Osteocyte (in vitro differentiated cells): ENCODE measurements at regions not wholly inside any gene's neighbourhood (a gene's known extent, or its start where the extent isn't known, plus 50 kb on each side); places are given as distances from the start of the nearest gene placed in this dataset.

ENCODE experiments used
- DNase-seq: peaks from one replicate; pipeline ENCODE4 v3.0.0; 2021; ENCODE audit warnings: mixed read lengths; ENCODE audit not compliant: unreplicated experiment; ENCODE audit errors: extremely low spot score
- H3K27ac Mint-ChIP-seq: one replicate; pipeline ENCODE4 v1.8.0; 2021; ENCODE audit warnings: mild to moderate bottlenecking, mixed read lengths; ENCODE audit not compliant: unreplicated experiment
- H3K27me3 Mint-ChIP-seq: one replicate; pipeline ENCODE4 v1.8.0; 2021; ENCODE audit warnings: mixed read lengths; ENCODE audit not compliant: unreplicated experiment
- H3K36me3 Mint-ChIP-seq: one replicate; pipeline ENCODE4 v1.8.0; 2021; ENCODE audit warnings: mixed read lengths; ENCODE audit not compliant: unreplicated experiment
- H3K4me1 Mint-ChIP-seq: one replicate; pipeline ENCODE4 v1.8.0; 2021; ENCODE audit warnings: mixed read lengths; ENCODE audit not compliant: unreplicated experiment
- H3K4me3 Mint-ChIP-seq: one replicate; pipeline ENCODE4 v1.8.0; 2021; ENCODE audit warnings: mild to moderate bottlenecking, moderate library complexity, mixed read lengths; ENCODE audit not compliant: unreplicated experiment
- H3K9me3 Mint-ChIP-seq: one replicate; pipeline ENCODE4 v1.8.0; 2021; ENCODE audit warnings: mixed read lengths; ENCODE audit not compliant: unreplicated experiment
- TF ChIP-seq, protein P1 (sequence below): fragments of 200-600 bp; sonication (generic); IDR thresholded peaks from 2 replicates; pipeline ENCODE4 v1.5.0; 2021; ENCODE audit warnings: antibody characterized with exemption, mild to moderate bottlenecking, moderate library complexity

DNA sequence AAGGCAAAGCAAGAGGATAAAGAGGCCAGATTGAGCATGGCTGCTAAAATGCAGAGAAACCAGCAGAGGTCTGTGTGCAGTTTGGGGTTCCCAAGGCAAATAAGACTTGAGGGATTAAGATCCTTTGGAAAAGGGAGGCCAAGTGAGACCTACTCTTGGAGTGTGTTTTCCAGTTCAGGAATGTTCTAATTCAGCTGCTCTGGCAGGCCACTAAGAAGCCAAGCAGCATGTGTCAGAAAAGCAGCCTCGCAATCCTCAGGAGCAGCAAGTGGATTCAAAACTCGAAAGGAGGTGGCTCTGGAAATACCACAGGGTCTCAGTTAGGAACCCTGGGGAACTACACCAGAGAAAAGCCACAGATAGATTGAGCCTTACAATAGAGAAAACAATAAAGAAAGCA, 569.2 kb downstream of the METTL4 start:
- no peak for DNase-seq
- no peaks in the 10 kb centered on the region for H3K27me3 Mint-ChIP-seq
- no peaks in the 10 kb centered on the region for H3K36me3 Mint-ChIP-seq
- no peak overlapping the region for H3K4me3 Mint-ChIP-seq
- H3K27ac Mint-ChIP-seq: no peak overlapping the region
- H3K4me1 Mint-ChIP-seq: no peaks in the 10 kb centered on the region
- TF ChIP-seq, protein P1, sequence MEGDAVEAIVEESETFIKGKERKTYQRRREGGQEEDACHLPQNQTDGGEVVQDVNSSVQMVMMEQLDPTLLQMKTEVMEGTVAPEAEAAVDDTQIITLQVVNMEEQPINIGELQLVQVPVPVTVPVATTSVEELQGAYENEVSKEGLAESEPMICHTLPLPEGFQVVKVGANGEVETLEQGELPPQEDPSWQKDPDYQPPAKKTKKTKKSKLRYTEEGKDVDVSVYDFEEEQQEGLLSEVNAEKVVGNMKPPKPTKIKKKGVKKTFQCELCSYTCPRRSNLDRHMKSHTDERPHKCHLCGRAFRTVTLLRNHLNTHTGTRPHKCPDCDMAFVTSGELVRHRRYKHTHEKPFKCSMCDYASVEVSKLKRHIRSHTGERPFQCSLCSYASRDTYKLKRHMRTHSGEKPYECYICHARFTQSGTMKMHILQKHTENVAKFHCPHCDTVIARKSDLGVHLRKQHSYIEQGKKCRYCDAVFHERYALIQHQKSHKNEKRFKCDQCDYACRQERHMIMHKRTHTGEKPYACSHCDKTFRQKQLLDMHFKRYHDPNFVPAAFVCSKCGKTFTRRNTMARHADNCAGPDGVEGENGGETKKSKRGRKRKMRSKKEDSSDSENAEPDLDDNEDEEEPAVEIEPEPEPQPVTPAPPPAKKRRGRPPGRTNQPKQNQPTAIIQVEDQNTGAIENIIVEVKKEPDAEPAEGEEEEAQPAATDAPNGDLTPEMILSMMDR: no peak
- H3K9me3 Mint-ChIP-seq: no peaks in the 10 kb centered on the region

DNA sequence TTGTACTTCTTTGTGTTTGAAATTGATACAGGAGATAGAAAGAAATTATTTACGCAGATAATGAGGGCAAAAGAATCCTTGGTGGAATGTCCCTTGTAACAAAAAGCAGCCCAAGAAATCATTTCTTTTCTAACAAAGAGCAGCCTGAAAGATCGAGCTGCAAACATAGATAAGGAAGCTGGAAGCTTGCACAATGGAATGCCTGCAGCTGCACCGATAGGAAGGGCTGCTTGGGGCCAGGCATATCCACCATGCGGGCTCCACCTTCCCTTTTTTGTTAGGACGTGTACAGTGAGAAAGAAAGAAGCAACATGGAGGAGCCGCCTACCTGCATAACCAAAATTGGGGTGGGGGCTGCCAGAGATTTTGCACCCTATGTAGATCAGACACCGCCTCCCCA, 568.7 kb downstream of the METTL4 start:
- Mint-ChIP-seq H3K4me3 (no peak overlapping the region), H3K4me1 (no peaks in the 10 kb centered on the region), H3K27ac (no peak overlapping the region), H3K36me3 (no peaks in the 10 kb centered on the region), H3K27me3 (no peaks in the 10 kb centered on the region), H3K9me3 (no peaks in the 10 kb centered on the region)
- no peak for DNase-seq
- TF ChIP-seq, protein P1: no peak

DNA sequence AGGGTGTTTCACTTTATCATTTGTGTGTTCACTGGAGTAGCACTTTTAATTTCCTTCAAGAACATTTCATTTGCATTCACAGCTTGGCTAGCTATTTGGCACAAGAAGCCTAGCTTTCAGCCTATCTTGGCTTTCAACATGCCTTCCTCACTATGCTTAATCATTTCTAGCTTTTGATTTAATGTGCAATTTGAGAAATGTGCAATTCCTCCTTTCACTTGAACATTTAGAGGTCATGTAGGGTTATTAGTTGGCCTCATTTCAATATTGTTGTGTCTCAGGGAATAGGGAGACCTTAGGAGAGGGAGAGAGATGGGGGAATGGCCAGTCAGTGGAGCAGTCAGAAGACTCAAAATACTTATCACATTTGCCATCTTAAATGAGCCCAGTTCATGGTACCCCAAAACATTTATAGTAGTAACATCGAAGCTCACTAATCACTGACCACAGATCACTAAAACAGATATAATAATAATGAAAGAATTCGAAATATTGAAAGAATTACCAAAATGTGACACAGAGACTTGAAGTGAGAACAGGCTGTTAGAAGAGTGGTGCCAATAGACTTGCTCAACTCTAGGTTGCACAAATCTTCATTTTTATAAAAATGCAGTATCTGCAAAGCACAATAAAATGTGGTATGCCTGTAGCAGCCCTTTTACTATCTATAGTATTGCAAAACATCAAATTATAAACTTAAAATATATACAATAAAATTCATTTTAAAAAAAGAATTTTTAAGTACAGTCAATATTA, 561.2 kb downstream of the METTL4 start:
- Mint-ChIP-seq H3K9me3 (no peaks in the 10 kb centered on the region), H3K4me1 (no peaks in the 10 kb centered on the region), H3K27me3 (peaks cover 2% of the 10 kb centered on the region), H3K4me3 (no peak overlapping the region), H3K36me3 (no peaks in the 10 kb centered on the region), H3K27ac (no peak overlapping the region)
- TF ChIP-seq, protein P1: no peak
- DNase-seq: no peak

DNA sequence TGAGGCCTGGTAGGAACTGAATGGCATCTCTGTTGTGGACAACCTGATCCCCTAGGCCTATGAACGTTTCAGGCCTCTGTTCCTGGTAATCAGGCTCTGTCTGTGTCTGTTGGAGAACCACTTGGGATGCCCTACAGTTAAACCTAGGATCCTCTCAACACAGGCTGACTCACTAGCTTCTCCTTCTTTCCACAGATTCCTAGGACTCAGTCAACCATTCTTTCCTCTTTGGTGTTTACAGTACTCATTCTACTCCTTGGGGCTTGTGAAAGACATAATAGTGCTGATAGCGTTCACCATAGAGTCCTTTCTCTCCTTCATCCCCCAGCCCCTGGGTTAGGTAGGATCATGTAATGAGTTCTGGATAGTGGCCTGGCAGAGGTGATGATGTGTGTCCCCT, 544.3 kb downstream of the METTL4 start:
- Mint-ChIP-seq H3K4me1 (no peaks in the 10 kb centered on the region), H3K4me3 (no peak overlapping the region), H3K36me3 (no peaks in the 10 kb centered on the region), H3K9me3 (no peaks in the 10 kb centered on the region), H3K27ac (no peak overlapping the region), H3K27me3 (peaks cover 2% of the 10 kb centered on the region)
- TF ChIP-seq, protein P1: no peak
- no peak for DNase-seq

DNA sequence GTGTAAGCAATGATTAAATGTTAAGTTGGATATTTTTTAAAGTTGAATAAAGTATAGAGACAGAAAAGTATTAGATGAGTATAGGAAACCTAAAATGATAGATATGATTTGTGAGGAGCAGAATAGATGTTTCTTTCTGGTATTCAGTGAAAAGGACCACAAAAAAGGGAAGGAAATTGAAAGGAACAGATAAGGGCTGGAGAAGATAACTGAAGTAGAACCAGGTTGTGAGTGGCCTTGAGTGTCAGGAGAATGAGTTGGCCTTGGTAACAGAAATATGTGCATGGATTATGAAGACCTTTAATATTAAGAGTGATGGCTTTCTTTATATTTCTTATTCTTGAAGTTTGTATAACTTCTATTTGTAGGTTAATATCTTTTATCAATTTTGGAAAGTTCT, 543.5 kb downstream of the METTL4 start:
- H3K36me3 Mint-ChIP-seq: no peaks in the 10 kb centered on the region
- no peak overlapping the region for H3K27ac Mint-ChIP-seq
- DNase-seq: no peak
- H3K4me1 Mint-ChIP-seq: no peaks in the 10 kb centered on the region
- H3K9me3 Mint-ChIP-seq: no peaks in the 10 kb centered on the region
- H3K27me3 Mint-ChIP-seq: no peaks in the 10 kb centered on the region
- TF ChIP-seq, protein P1: no peak
- no peak overlapping the region for H3K4me3 Mint-ChIP-seq
